NCI-H1105 treated with DMSO at 0.1 percent for 48 hours (cell line): ENCODE measurements at regions not wholly inside any gene's neighbourhood (a gene's known extent, or its start where the extent isn't known, plus 50 kb on each side); places are given as distances from the start of the nearest gene placed in this dataset.
A peak's percentile ranks its signal among the peaks of the same experiment; 100 is the strongest.

Experiments used
- DNase-seq: peaks from one replicate; lab custom pipeline; 2025; lab: John Stamatoyannopoulos, UW

DNA sequence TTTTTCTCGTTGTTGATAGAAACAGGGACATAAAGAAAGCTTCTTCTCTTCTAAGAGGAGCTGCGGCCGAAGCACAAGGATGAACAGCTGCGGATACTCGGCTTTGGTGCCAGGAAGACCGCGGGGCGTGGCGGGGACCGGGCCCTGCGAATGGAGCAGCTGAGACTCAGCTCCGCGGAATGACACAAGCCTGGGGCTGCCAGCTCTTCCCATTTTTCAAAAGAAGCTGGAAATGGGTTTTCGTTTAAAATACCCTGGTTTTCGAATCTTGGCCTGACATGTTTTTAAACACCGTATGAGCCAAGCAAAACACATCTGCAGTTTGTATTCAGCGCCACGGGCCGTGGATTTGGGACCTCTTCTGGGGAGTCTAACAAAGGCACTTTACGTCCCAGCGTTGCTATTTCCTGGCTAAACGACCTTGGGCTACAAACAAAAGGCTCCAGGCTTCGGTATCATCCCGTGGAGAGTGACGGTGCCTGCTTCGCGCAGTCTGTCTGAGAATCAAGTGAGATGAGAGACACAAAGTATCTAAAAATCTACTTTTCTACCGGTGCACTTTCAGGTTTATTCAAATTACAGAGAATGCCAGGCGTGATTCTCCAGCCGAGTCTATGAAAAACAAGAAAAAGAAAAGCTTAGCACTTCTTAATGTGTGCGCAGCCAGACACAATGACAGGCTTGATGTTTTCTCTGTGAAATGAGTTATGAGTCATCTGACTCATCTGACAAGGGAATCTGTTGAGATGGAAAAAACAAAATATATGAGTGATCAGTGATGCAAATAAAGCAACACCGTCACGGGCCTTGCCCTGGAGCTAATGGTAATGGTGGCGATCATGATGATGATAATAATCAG lies 114.0 kb upstream of the TMEM132D start:
- peak; percentile 8 for DNase-seq

DNA sequence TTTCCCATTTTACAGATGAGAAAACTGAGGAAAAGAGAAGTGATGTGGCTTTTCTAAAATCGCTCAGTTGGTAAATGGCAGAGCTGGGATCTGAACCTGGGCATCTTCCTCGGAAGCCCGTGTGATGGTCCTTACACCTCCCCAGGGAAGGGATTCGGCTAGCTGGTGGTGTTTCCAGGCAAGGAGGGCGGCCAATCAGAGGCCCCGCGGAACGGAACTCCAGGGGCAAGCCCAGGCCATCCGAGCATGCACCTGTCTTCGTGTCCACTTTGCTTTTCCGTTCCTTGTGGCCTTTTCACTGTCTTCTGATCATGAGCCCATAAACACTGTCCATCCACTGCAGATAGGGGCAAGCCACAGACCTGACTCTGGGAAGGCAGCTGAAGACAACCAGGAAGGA lies 114.8 kb upstream of the TMEM132D start:
- no peak for DNase-seq

DNA sequence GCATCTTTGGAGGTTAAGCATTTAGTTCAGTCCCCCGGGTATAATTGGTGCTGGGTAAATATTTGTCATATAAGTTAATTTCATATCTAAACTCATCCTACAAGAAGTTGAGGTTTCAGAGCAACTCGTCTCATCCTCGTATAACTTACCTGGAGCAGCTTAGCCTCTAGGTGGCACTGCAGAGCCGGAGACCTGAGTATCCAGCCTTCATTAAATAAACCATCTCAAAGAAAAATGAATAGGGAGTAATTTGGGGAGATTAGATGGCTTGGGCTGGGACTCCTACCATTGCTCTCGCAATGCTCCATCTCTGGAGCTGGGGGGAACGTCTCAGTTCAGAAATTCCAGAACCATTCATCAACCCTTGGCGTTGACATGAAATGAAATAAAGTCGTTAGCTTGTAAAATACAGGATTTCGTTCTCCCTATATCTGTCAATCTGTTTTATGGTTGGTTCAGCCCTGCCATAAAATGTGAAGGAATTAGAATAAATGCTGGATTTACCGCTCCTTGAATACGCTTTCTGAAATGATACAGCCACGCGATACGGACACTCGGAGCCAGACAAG lies 122.9 kb upstream of the TMEM132D start:
- peak; percentile 46 for DNase-seq

DNA sequence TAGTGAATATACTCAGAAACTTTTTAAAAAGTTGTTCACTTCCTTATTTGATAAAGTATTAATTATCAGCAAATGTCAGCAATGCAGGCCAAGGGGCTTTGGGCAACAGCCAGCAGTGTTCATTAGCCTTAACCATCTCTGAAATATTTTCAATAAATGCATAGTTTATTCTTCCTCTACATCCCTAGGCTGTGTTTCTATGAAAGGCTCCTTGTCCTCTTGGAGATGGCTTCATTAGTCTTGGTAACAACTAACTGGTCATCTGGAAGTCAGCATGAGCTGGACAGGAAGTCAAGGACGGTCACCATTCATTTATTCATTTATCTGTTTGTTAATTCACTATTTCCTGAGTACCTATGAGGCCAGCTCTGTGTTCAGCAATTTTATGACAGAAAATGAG lies 124.0 kb upstream of the TMEM132D start:
- no peak for DNase-seq

DNA sequence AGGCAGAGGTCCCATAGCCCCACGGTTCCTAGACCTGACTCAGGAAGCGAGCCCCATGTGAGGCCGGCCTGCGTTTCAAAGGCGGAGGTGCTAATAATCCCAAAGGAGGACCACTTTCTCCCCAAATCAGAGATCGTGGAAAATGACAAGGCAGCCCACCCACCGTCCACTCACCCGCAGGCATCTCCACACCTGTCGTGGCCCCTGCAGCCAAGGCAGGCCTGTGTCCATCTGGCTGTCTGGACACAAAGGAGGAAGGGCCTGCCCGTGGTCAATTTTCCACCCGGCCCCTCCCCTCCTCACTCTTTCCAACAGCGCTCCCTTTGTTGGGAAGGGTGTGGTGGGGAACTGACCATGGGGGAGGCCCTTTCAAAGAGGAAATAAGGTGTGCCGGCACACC lies 125.3 kb upstream of the TMEM132D start:
- DNase-seq: no peak

DNA sequence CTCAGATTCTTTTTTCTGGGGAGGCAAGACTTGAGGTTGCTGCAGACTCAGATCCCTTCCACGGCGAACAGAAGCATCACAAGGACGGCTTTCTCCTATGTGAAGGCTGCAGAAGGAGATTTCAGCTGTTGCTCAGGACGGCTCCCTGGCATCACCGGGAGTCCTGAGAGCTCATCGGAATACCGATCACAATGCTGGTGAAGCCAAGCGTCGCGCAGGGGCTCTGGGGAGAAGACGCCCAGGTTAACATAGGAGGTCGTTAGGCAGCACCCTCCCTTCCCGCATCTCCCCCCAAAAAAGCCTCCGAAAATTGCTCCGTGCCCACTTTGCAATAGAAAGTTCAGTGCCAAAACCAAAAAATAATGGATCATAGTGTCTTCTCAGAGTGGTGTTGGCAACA lies 127.2 kb upstream of the TMEM132D start:
- no peak for DNase-seq

DNA sequence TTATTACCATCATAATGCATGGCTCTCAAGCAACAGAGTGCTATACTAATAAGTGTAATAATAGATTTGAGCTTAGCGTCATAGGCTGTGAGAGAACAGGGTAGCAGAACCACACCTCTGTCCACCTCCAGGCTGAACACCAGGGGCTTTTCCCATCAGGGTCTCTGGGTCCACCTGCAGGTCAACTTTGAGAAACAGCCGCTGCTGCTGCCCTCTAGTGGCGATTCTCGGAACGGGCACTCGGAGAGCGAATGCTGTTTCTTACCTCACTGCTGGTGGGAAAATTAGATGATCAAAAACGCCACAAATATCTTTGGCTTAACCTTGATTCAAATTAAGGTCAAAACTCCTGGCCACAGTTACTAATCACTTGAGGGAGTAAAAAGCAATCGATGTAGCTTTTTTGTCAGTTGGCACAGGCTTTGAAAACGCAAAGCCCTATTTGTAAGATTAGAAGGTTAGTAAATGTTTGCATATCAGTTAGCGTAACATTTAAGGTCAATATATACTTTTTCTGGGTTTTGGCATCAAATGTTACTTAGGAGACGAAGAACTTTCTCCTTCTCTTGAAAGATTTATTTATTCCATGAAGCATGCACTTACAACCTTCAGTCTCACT lies 127.9 kb upstream of the TMEM132D start:
- DNase-seq: peak; percentile 35

DNA sequence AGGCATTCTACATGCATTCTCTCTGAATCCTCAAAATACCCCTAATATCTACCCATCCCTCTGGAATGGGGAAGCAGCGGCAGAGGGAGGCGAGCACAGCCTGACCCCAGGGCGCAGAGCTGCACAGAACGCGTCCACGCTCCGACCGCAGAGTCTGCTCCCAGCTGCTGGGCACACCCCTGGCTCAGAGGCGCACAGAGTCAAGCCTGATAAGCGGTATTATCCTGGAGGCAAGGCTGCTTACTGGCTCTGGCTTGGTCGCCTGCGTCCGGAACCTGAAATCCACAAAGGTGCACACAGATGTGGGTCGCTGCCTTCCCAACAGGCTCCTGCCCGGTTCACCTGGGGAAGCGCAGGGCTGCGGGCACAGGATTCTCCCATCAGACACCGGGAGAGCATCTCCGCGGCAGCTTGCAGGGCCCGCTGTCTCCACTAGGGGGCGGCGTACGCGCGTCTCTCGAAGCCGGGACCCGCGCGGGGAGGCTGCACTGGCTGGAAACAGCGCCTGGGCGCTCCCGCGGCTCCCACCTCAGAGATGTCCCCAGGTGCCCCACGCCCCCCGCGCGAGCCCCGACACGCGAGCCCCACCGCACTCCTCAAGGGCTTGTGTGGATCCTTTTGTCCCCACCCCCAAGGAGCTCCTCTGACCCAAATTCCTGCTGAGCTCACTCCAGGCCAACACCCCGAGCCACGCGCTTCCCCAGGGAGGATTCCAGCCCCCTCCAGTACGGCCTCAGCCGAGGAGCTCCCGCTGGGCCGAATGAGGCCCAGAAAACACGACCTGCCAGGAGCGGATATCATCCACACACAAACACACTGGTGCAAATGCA lies 120.1 kb upstream of the FZD10 start:
- DNase-seq: peak; percentile 60

DNA sequence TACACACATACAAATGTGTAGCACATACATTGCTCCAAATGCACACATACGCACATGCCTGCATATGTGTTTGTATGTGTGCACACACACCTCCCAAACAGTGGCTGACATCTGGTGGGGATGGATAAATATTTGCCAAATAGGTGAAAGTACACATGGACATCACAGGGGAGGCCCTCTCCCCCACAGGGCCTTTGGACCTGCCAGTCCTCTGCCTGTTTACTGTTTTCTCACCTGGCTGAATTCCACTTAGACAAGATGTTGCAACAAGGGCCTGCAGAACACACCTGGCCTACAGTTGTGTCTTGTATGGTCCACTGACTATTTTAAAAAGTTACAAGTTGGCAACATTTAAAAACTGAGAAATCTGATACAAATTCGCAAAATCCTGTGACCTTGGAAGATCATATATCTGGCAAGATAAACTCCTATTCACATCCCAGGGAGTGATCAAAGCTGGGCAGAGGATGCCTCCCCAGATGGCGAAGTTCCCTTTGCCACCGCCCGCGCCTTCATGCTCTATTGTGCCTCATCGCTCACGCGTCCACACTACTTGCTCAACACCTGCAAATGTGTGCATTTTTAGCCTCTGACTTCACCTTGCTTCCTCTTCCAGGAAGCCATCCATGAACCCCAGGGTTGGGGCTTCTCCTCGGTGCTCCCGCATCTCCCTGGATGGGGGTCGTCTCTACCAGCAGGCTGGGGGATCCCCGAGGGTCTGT lies 118.4 kb upstream of the FZD10 start:
- no peak for DNase-seq

DNA sequence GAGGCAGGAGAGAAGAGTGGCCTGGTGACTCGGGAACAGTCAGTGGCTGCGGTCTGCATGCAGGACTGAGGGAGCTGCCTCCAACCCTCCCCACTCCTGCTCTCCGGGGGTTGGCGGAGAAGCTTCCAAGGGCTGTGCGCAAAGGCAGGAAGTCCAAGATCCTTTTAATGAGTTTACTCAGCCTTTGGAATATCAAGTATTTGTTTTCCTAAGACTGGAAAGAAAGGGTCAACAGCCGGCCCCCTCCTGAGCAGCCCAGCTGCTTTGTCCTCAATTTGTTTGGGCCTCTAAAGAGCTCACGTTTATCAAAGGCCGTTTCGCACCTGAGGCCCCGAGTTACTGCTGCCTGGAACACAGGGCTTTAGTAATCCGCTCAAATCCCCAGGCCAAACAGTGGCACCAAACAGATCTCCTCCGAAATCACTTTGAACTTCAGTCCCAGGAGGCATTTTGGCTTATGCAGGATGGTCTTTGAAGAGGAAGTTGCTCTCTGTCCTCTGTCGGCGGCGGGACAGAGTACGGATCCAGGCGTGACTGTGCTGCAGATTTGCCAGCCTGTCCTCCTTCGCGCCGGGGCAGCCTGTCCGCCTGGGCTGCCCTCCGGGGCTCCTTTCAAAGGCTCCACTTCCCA lies 117.2 kb upstream of the FZD10 start:
- peak; percentile 12 for DNase-seq

DNA sequence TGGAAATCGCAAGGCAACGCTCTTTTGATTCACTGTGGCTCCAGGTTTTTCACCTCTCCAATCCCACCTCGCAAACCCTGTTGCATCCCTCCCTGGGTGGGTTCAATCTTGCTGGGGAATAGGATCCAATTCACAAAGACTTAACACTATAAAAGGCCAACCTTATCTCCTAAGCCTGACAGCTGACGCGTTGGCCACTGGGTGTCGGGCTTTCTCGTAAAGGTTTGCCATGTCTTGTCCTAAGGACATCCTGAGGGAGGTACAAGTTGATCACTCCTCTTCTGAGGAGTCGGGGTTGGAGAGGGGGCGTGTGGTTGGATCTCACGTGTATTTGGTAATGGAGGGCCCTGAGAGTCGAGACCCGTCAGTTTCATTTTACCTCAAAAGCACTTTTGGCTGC lies 112.6 kb upstream of the FZD10 start:
- no peak for DNase-seq

DNA sequence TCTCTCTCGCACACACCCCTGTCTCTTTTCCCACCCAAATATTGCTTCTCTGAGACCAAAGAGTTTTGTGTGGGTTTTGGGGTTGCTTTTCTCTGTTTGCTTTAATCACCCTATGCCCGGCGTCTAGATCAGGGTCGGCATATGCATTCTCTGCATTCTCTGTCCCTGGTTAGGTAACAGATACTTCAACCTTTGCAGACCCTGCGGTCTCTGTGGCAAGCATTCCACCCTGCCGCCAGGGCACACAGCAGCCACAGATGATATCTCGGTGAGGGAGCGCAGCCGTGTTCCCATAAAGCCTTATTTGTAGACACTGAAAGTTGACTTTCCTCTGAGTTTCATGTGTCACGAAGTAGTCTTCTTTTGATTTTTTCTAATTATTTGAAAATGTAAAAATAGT lies 110.4 kb upstream of the FZD10 start:
- DNase-seq: no peak

DNA sequence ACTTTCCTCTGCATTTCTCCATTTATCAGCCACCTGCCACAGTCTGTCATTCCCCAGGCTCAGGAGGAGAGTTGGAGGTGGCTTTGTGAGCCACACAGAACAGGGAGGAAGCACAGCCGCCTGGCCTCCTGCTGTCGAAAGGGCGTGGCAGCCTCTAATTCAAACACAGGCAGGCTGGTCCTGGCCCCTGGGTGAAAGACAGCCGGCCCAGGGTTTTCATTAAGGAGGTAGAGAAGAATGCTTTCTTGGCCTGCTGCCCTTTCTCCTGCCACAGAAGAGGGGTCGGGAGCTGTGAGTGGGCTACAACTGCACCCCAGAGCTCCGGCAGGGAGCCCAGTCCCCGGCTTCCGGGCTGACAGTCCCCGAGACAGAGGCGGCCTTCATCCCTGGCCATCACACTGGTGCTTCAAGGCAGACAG lies 108.6 kb upstream of the FZD10 start:
- peak; percentile 45 for DNase-seq

DNA sequence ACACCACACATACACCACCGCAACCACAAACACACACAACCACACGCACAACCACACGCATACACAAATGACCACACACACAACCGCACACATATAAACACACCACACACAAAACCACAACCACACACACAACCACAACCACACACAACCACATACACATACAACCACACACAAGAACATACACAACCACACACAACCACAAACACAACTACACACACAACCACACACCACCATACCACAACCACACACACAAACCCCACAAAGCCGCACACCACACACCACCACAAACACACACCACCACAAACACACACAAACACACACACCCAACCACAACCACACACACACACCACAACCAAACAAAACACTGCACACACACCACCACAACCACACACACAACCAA lies 107.5 kb upstream of the FZD10 start:
- DNase-seq: no peak

DNA sequence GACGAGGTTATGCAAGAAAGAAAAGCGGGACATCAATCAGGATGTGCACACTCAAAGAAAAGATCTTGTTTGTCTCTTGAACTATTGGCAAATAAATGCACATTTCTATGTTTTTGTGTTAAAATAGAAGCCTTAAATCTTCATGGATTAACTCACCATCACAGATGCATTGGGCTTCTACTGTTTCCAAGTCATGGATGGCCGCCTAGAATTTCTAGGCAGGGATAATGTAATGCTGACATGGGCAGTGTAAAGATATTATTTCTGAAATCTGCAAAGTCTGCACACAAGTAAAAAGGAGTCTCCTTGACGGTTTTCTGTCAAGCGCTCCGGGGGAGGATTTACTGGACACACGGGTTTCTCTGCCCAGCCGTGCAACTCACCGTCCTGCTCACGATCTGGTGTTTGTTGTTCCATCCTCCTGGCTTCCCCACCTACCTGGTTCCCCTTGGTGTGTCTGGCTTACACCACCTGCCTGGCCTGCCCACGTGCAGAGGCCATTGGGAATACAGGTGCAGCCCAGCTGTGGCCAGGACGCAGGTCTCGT lies 103.3 kb upstream of the FZD10 start:
- no peak for DNase-seq

DNA sequence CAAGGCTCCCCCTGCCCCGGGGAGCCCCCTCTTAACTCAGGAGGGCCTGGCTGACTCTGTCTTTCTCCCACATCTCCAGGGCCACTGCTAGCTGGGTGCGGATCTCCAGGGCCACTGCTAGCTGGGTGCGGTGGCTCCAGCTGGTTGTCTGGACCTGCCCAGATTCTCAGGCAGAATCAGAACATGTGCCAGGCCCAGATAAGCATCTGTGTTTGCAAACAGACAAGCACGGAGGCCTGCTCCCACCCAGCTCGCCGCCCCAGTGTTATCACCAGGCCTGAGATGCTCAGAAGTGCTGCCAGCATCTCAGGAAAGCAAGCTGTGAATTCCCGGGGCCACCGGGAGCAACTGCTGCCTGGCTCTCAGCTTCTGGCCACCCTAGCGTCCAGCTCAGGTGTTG lies 98.4 kb upstream of the FZD10 start:
- DNase-seq: no peak

DNA sequence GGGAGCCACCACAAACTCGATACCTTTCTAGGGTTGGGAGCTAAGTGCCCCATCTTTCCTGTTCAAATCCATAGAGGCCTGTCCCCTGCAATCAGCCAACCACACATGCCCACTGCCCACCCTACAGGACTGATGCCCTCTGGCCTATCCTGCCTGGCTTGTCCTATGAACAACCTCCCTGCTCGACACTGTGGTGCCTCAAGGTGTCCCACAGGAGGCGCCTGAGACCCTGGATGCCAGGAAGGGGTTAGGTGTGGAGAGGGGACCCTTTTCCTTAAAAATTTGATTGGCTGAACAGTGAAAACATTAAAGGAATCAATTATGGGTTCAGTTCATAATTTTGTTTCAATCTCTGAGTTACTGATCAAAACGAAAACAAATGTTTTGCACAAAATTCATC lies 97.3 kb upstream of the FZD10 start:
- no peak for DNase-seq

DNA sequence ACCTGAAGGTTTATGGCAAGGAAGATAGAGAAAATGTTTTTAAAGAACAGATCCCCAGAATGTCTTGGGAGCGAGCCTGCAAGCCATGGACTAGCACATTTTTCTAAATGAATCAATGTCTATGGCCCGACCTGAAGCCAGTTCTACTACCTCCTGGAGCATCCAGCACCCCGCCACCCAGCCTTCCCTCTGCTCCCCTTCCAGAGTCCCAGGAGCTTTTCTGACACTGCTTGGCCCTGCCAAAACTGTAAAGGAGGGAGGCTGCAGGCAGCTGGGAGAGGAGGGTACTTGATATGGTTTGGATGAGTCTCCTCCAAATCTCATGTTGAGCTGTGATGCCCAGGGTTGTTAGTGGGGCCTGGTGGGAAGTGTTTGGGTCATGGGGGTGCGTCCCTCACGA lies 95.5 kb upstream of the FZD10 start:
- no peak for DNase-seq

DNA sequence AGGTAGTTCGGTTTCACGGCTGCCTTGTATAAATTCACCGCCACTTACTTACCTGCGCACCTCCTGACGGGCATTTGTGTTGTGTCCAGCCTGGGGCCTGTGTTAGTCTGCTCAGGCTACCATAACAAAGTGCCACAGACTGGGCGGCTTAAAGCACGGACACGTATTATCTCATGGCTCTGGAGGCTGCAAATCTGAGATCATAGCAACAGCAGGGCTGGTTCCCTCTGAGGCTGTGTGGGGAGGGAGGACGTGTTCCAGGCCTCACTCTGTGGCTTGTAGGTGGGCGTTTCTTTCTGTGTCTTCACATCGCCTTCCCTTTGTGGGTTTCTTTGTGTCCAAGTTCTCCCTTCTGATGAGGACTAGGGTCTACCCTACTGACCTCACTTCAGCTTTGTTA lies 93.5 kb upstream of the FZD10 start:
- DNase-seq: no peak

DNA sequence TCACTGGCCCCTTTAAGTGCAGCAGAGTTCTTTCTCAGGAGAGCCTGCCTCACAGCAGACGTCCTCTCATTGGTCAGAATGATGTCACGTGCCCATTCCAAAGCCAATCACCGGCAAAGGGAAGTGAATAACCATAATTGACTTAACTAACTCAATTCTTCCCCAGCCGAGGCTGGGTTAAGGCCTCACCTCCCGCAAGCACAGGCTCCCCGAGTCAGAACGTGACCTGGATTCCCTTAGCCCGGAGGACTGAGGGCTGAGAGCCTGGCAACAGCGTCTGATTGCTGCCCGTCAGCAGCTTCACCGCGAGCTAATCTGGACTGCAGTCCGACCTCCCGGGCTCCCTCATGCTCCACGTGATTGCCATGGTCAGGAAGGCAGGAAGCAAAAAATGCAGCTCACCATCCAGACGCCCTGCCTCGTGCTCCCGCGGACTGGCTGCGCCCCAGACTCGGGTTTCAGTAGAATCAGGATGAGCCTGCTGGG lies 92.1 kb upstream of the FZD10 start:
- no peak for DNase-seq

DNA sequence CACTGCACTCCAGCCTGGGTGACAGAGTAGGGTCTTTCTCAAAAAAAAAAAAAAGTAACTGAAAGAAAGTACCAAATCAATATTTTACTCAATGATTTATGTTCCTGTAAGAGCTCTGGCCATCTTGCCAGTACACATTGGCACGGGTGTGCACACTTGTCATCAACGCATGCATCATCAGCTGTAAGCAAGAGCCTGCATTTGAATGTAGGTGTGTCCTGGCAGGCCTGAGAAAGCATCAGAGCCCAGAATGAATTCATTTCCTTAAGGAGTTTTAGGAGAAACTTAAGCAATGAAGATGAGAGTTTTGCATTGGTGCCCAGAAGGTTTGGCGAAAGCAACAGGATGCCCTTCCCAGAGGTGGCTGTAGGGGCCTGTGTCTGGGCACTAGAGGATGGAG lies 88.5 kb upstream of the FZD10 start:
- DNase-seq: no peak
